Ovary (tissue), 3 donors: ENCODE measurements at regions not wholly inside any gene's neighbourhood (a gene's known extent, or its start where the extent isn't known, plus 50 kb on each side); places are given as distances from the start of the nearest gene placed in this dataset.

Experiments
- CTCF ChIP-seq, 3 donors: fragments of 450-650 bp in 2 of 3; fragments of 200-600 bp in 1 of 3; IDR thresholded peaks; one replicate each; pipeline versions ENCODE4 v1.5.1 to v1.8.0; 2016 to 2022; ENCODE audit warnings: antibody characterized with exemption in 3 of 3, mild to moderate bottlenecking in 1 of 3
- EP300 ChIP-seq: sonication (generic); formaldehyde crosslinking; IDR thresholded peaks from one replicate; pipeline ENCODE4 v1.6.1; 2017; ENCODE audit warnings: antibody characterized with exemption
- POLR2A ChIP-seq: fragments of 450-650 bp; IDR thresholded peaks from one replicate; pipeline ENCODE4 v1.6.1; 2017; ENCODE audit warnings: antibody characterized with exemption, mild to moderate bottlenecking, moderate library complexity
- donor health status: DM: no; HTN: no; CAD: no.

- TF ChIP-seq POLR2A (no peak), CTCF (IDR thresholded peaks at IDR 0.05) (no peak), EP300 (no peak)
These were observed 1003.3 kb downstream of the DSC3 start for GRCh38 chr18:30039201-30039600.
